Parathyroid adenoma (tissue), 2 donors: ENCODE measurements at regions not wholly inside any gene's neighbourhood (a gene's known extent, or its start where the extent isn't known, plus 50 kb on each side); places are given as distances from the start of the nearest gene placed in this dataset.

Experiments used
- H2AFZ ChIP-seq: fragments of 300-600 bp; sonication (generic); one replicate; pipeline ENCODE4 v1.7.0; 2017; ENCODE audit warnings: antibody characterized with exemption, mild to moderate bottlenecking
- H3K27ac ChIP-seq: fragments of 300-600 bp; sonication (generic); one replicate; pipeline ENCODE4 v1.7.0; 2017
- H3K27me3 ChIP-seq: fragments of 300-600 bp; sonication (generic); one replicate; pipeline ENCODE4 v1.7.0; 2017; ENCODE audit warnings: low read length; ENCODE audit not compliant: control insufficient read depth, insufficient read depth
- H3K36me3 ChIP-seq: fragments of 300-600 bp; sonication (generic); one replicate; pipeline ENCODE4 v1.7.0; 2017; ENCODE audit warnings: low read length; ENCODE audit not compliant: control insufficient read depth, insufficient read depth
- H3K4me1 ChIP-seq: fragments of 300-600 bp; sonication (generic); one replicate; pipeline ENCODE4 v1.7.0; 2017; ENCODE audit warnings: control low read depth
- H3K4me2 ChIP-seq: fragments of 300-600 bp; sonication (generic); one replicate; pipeline ENCODE4 v1.7.0; 2017; ENCODE audit warnings: low read length
- H3K4me3 ChIP-seq: fragments of 300-600 bp; sonication (generic); one replicate; pipeline ENCODE4 v1.7.0; 2017; ENCODE audit warnings: low read depth, low read length
- H3K79me2 ChIP-seq: fragments of 300-600 bp; sonication (generic); one replicate; pipeline ENCODE4 v1.7.0; 2017; ENCODE audit warnings: control low read depth
- H3K9ac ChIP-seq: fragments of 300-600 bp; sonication (generic); one replicate; pipeline ENCODE4 v1.7.0; 2017; ENCODE audit warnings: mild to moderate bottlenecking
- H3K9me3 ChIP-seq: fragments of 300-600 bp; sonication (generic); one replicate; pipeline ENCODE4 v1.7.0; 2017; ENCODE audit warnings: low read length; ENCODE audit not compliant: control insufficient read depth
- CTCF ChIP-seq: fragments of 300-600 bp; sonication (generic); IDR thresholded peaks from one replicate; pipeline ENCODE4 v1.7.0; 2017; ENCODE audit warnings: antibody characterized with exemption, mild to moderate bottlenecking
- donor health status: primary hyperparathyroidism.

- no peaks in the 10 kb centered on the region for H3K79me2 ChIP-seq
- H3K4me3 ChIP-seq: no peak overlapping the region
Measured at GRCh38 chr2:83961512-83961911, 497.6 kb downstream of the SUCLG1 start.

GRCh38 chr2:83960371-83960770 is 498.7 kb downstream of the SUCLG1 start:
- no peaks in the 10 kb centered on the region for H3K36me3 ChIP-seq
- no peak for TF ChIP-seq CTCF
- no peaks in the 10 kb centered on the region for H3K4me1 ChIP-seq
- no peak overlapping the region for H3K4me2 ChIP-seq
- H3K9ac ChIP-seq: no peak overlapping the region
- H3K27ac ChIP-seq: no peak overlapping the region
- no peaks in the 10 kb centered on the region for H3K9me3 ChIP-seq
- no peaks in the 10 kb centered on the region for H3K27me3 ChIP-seq
- H3K79me2 ChIP-seq: no peaks in the 10 kb centered on the region
- no peak overlapping the region for H2AFZ ChIP-seq
- no peak overlapping the region for H3K4me3 ChIP-seq

More at GRCh38 chr2:83961512-83961911, 497.6 kb downstream of the SUCLG1 start:
- Histone ChIP-seq H3K27ac (no peak overlapping the region), H3K36me3 (no peaks in the 10 kb centered on the region), H3K9me3 (no peaks in the 10 kb centered on the region), H3K27me3 (no peaks in the 10 kb centered on the region), H2AFZ (no peak overlapping the region), H3K4me1 (no peaks in the 10 kb centered on the region), H3K4me2 (no peak overlapping the region), H3K9ac (no peak overlapping the region)
- TF ChIP-seq CTCF: no peak

- Histone ChIP-seq H3K9ac (no peak overlapping the region), H3K4me1 (no peaks in the 10 kb centered on the region), H3K4me2 (no peak overlapping the region), H3K79me2 (no peaks in the 10 kb centered on the region), H3K27ac (no peak overlapping the region), H2AFZ (no peak overlapping the region), H3K9me3 (no peaks in the 10 kb centered on the region), H3K36me3 (no peaks in the 10 kb centered on the region), H3K27me3 (no peaks in the 10 kb centered on the region), H3K4me3 (no peak overlapping the region)
- no peak for TF ChIP-seq CTCF
Measured at GRCh38 chr2:83959266-83959665, 499.8 kb downstream of the SUCLG1 start.

GRCh38 chr2:83956991-83957390 is 502.1 kb downstream of the SUCLG1 start:
- Histone ChIP-seq H3K79me2 (no peaks in the 10 kb centered on the region), H3K9ac (no peak overlapping the region), H3K9me3 (no peaks in the 10 kb centered on the region), H3K27ac (no peak overlapping the region), H3K36me3 (no peaks in the 10 kb centered on the region), H3K27me3 (no peaks in the 10 kb centered on the region), H2AFZ (no peak overlapping the region), H3K4me1 (no peaks in the 10 kb centered on the region), H3K4me2 (no peak overlapping the region), H3K4me3 (no peak overlapping the region)
- no peak for TF ChIP-seq CTCF

GRCh38 chr2:83953697-83954096 is 505.4 kb downstream of the SUCLG1 start:
- Histone ChIP-seq H3K27me3 (no peaks in the 10 kb centered on the region), H2AFZ (no peak overlapping the region), H3K4me3 (no peak overlapping the region), H3K4me2 (no peak overlapping the region), H3K36me3 (no peaks in the 10 kb centered on the region), H3K9me3 (no peaks in the 10 kb centered on the region), H3K9ac (no peak overlapping the region), H3K4me1 (no peaks in the 10 kb centered on the region), H3K79me2 (no peaks in the 10 kb centered on the region), H3K27ac (no peak overlapping the region)
- TF ChIP-seq CTCF: no peak
